ENCODE measurements at regions not wholly inside any gene's neighbourhood (a gene's known extent, or its start where the extent isn't known, plus 50 kb on each side); places are given as distances from the start of the nearest gene placed in this dataset.

- Histone ChIP-seq H3K4me1 (ENCODE audit: control insufficient read depth in 2 of 2, insufficient read depth in 2 of 2, low read length in 2 of 2) (no peaks in the 10 kb centered on the region), H3K36me3 (ENCODE audit: control insufficient read depth in 2 of 2, insufficient read depth in 2 of 2, low read length in 1 of 2) (no peaks in the 10 kb centered on the region), H3K4me3 (ENCODE audit: low read length in 2 of 2) (no peak overlapping the region), H3K27ac (ENCODE audit: low read depth in 1 of 2, low read length in 1 of 2) (no peak overlapping the region), H3K27me3 (ENCODE audit: control insufficient read depth in 2 of 2, insufficient read depth in 1 of 2, low read length in 1 of 2) (no peaks in the 10 kb centered on the region), H3K9me3 (ENCODE audit: control insufficient read depth in 2 of 2, insufficient read depth in 1 of 2, low read length in 1 of 2) (peaks cover 2 to 8% of the 10 kb centered on the region in 2 donors)
- no peak for DNase-seq (ENCODE audit: low read depth in 6 of 9, low spot score in 9 of 9)
- whole genome bisulfite sequencing, result 86% methylated on average over 28 of the region's 28 CpGs
Measured at GRCh38 chr14:104505085-104506074, 74.2 kb upstream of the C14orf180 start.

GRCh38 chr14:104506461-104507253 is 72.9 kb upstream of the C14orf180 start:
- no peaks in the 10 kb centered on the region for H3K4me1 ChIP-seq (ENCODE audit: control insufficient read depth in 2 of 2, insufficient read depth in 2 of 2, low read length in 2 of 2)
- H3K27me3 ChIP-seq (ENCODE audit: control insufficient read depth in 2 of 2, insufficient read depth in 1 of 2, low read length in 1 of 2), result no peaks in the 10 kb centered on the region
- WGBS, result 91% methylated on average over 11 of the region's 11 CpGs
- H3K9me3 ChIP-seq (ENCODE audit: control insufficient read depth in 2 of 2, insufficient read depth in 1 of 2, low read length in 1 of 2), result peaks cover 2 to 8% of the 10 kb centered on the region in 2 donors
- H3K36me3 ChIP-seq (ENCODE audit: control insufficient read depth in 2 of 2, insufficient read depth in 2 of 2, low read length in 1 of 2), result no peaks in the 10 kb centered on the region
- no peak for DNase-seq (ENCODE audit: low read depth in 6 of 9, low spot score in 9 of 9)
- H3K4me3 ChIP-seq (ENCODE audit: low read length in 2 of 2), result no peak overlapping the region
- no peak overlapping the region for H3K27ac ChIP-seq (ENCODE audit: low read depth in 1 of 2, low read length in 1 of 2)

- Histone ChIP-seq H3K27me3 (ENCODE audit: control insufficient read depth in 2 of 2, insufficient read depth in 1 of 2, low read length in 1 of 2) (no peaks in the 10 kb centered on the region), H3K9me3 (ENCODE audit: control insufficient read depth in 2 of 2, insufficient read depth in 1 of 2, low read length in 1 of 2) (peaks cover 2 to 8% of the 10 kb centered on the region in 2 donors), H3K4me1 (ENCODE audit: control insufficient read depth in 2 of 2, insufficient read depth in 2 of 2, low read length in 2 of 2) (no peaks in the 10 kb centered on the region), H3K36me3 (ENCODE audit: control insufficient read depth in 2 of 2, insufficient read depth in 2 of 2, low read length in 1 of 2) (no peaks in the 10 kb centered on the region), H3K4me3 (ENCODE audit: low read length in 2 of 2) (no peak overlapping the region), H3K27ac (ENCODE audit: low read depth in 1 of 2, low read length in 1 of 2) (no peak overlapping the region)
- DNase-seq (ENCODE audit: low read depth in 6 of 9, low spot score in 9 of 9), result no peak
- WGBS, result 70% methylated on average over 6 of the region's 6 CpGs
Measured at GRCh38 chr14:104507443-104507842, 72.1 kb upstream of the C14orf180 start.

GRCh38 chr14:104509673-104510072 is 69.9 kb upstream of the C14orf180 start:
- Histone ChIP-seq H3K4me3 (ENCODE audit: low read length in 2 of 2) (no peak overlapping the region), H3K27me3 (ENCODE audit: control insufficient read depth in 2 of 2, insufficient read depth in 1 of 2, low read length in 1 of 2) (no peaks in the 10 kb centered on the region), H3K27ac (ENCODE audit: low read depth in 1 of 2, low read length in 1 of 2) (no peak overlapping the region), H3K4me1 (ENCODE audit: control insufficient read depth in 2 of 2, insufficient read depth in 2 of 2, low read length in 2 of 2) (no peaks in the 10 kb centered on the region), H3K9me3 (ENCODE audit: control insufficient read depth in 2 of 2, insufficient read depth in 1 of 2, low read length in 1 of 2) (no peaks in the 10 kb centered on the region), H3K36me3 (ENCODE audit: control insufficient read depth in 2 of 2, insufficient read depth in 2 of 2, low read length in 1 of 2) (no peaks in the 10 kb centered on the region)
- no peak for DNase-seq (ENCODE audit: low read depth in 6 of 9, low spot score in 9 of 9)
- 85% methylated on average over 12 of the region's 12 CpGs for WGBS

GRCh38 chr14:104510216-104510615 is 69.3 kb upstream of the C14orf180 start:
- Histone ChIP-seq H3K9me3 (ENCODE audit: control insufficient read depth in 2 of 2, insufficient read depth in 1 of 2, low read length in 1 of 2) (no peaks in the 10 kb centered on the region), H3K27ac (ENCODE audit: low read depth in 1 of 2, low read length in 1 of 2) (no peak overlapping the region), H3K27me3 (ENCODE audit: control insufficient read depth in 2 of 2, insufficient read depth in 1 of 2, low read length in 1 of 2) (no peaks in the 10 kb centered on the region), H3K4me3 (ENCODE audit: low read length in 2 of 2) (no peak overlapping the region), H3K4me1 (ENCODE audit: control insufficient read depth in 2 of 2, insufficient read depth in 2 of 2, low read length in 2 of 2) (no peaks in the 10 kb centered on the region), H3K36me3 (ENCODE audit: control insufficient read depth in 2 of 2, insufficient read depth in 2 of 2, low read length in 1 of 2) (no peaks in the 10 kb centered on the region)
- 62% methylated on average over 3 of the region's 3 CpGs for WGBS
- DNase-seq (ENCODE audit: low read depth in 6 of 9, low spot score in 9 of 9), result no peak

- Histone ChIP-seq H3K27me3 (ENCODE audit: control insufficient read depth in 2 of 2, insufficient read depth in 1 of 2, low read length in 1 of 2) (no peaks in the 10 kb centered on the region), H3K4me1 (ENCODE audit: control insufficient read depth in 2 of 2, insufficient read depth in 2 of 2, low read length in 2 of 2) (no peaks in the 10 kb centered on the region), H3K4me3 (ENCODE audit: low read length in 2 of 2) (no peak overlapping the region), H3K9me3 (ENCODE audit: control insufficient read depth in 2 of 2, insufficient read depth in 1 of 2, low read length in 1 of 2) (no peaks in the 10 kb centered on the region), H3K27ac (ENCODE audit: low read depth in 1 of 2, low read length in 1 of 2) (no peak overlapping the region), H3K36me3 (ENCODE audit: control insufficient read depth in 2 of 2, insufficient read depth in 2 of 2, low read length in 1 of 2) (no peaks in the 10 kb centered on the region)
- DNase-seq (ENCODE audit: low read depth in 6 of 9, low spot score in 9 of 9), result no peak
- WGBS, result 92% methylated on average over 32 of the region's 32 CpGs
Measured at GRCh38 chr14:104510794-104511611, 68.6 kb upstream of the C14orf180 start.

GRCh38 chr14:104512061-104512460 is 67.5 kb upstream of the C14orf180 start:
- Histone ChIP-seq H3K36me3 (ENCODE audit: control insufficient read depth in 2 of 2, insufficient read depth in 2 of 2, low read length in 1 of 2) (no peaks in the 10 kb centered on the region), H3K9me3 (ENCODE audit: control insufficient read depth in 2 of 2, insufficient read depth in 1 of 2, low read length in 1 of 2) (peaks cover 0 to 4% of the 10 kb centered on the region in 2 donors), H3K27ac (ENCODE audit: low read depth in 1 of 2, low read length in 1 of 2) (no peak overlapping the region), H3K27me3 (ENCODE audit: control insufficient read depth in 2 of 2, insufficient read depth in 1 of 2, low read length in 1 of 2) (no peaks in the 10 kb centered on the region), H3K4me3 (ENCODE audit: low read length in 2 of 2) (no peak overlapping the region), H3K4me1 (ENCODE audit: control insufficient read depth in 2 of 2, insufficient read depth in 2 of 2, low read length in 2 of 2) (no peaks in the 10 kb centered on the region)
- DNase-seq (ENCODE audit: low read depth in 6 of 9, low spot score in 9 of 9), result no peak
- WGBS, result 88% methylated on average over 10 of the region's 10 CpGs

GRCh38 chr14:104512771-104513640 is 66.6 kb upstream of the C14orf180 start:
- Histone ChIP-seq H3K36me3 (ENCODE audit: control insufficient read depth in 2 of 2, insufficient read depth in 2 of 2, low read length in 1 of 2) (no peaks in the 10 kb centered on the region), H3K4me3 (ENCODE audit: low read length in 2 of 2) (no peak overlapping the region), H3K9me3 (ENCODE audit: control insufficient read depth in 2 of 2, insufficient read depth in 1 of 2, low read length in 1 of 2) (peaks cover 0 to 5% of the 10 kb centered on the region in 2 donors), H3K27ac (ENCODE audit: low read depth in 1 of 2, low read length in 1 of 2) (no peak overlapping the region), H3K27me3 (ENCODE audit: control insufficient read depth in 2 of 2, insufficient read depth in 1 of 2, low read length in 1 of 2) (no peaks in the 10 kb centered on the region), H3K4me1 (ENCODE audit: control insufficient read depth in 2 of 2, insufficient read depth in 2 of 2, low read length in 2 of 2) (no peaks in the 10 kb centered on the region)
- no peak for DNase-seq (ENCODE audit: low read depth in 6 of 9, low spot score in 9 of 9)
- 79% methylated on average over 35 of the region's 35 CpGs for WGBS
